ENCODE measurements at regions not wholly inside any gene's neighbourhood (a gene's known extent, or its start where the extent isn't known, plus 50 kb on each side); places are given as distances from the start of the nearest gene placed in this dataset.

GRCh38 chr10:120980279-120981255, 129.4 kb downstream of the WDR11 start:
- Histone ChIP-seq H3K27ac (ENCODE audit: control insufficient read depth, insufficient read depth) (no peak overlapping the region), H3K27me3 (replicated peaks in 1 of 2; ENCODE audit: control insufficient read depth in 2 of 2, insufficient read depth in 2 of 2, low read length in 1 of 2) (peaks cover 0 to 9% of the 10 kb centered on the region in 2 experiments; a peak in 2 of 4 replicates), H3K36me3 (ENCODE audit: control insufficient read depth in 2 of 2, insufficient read depth in 2 of 2, low read length in 1 of 2) (no peaks in the 10 kb centered on the region), H2AFZ (ENCODE audit: control insufficient read depth, low read depth, low read length) (no peak overlapping the region), H3K9me3 (replicated peaks; ENCODE audit: control insufficient read depth, insufficient read depth, low read length) (no peaks in the 10 kb centered on the region; the same call in 2 of the 3 replicates), H3K4me3 (no peak overlapping the region), H3K9ac (ENCODE audit: control insufficient read depth, insufficient read depth, low read length) (no peak overlapping the region), H3K4me2 (ENCODE audit: control insufficient read depth, insufficient read depth) (no peak overlapping the region), H3K79me2 (ENCODE audit: control insufficient read depth, insufficient read depth, low read length) (no peaks in the 10 kb centered on the region), H3K4me1 (ENCODE audit: control insufficient read depth, insufficient read depth, low read length) (no peaks in the 10 kb centered on the region), H4K20me1 (ENCODE audit: control insufficient read depth, insufficient read depth) (no peaks in the 10 kb centered on the region)
- FAIRE-seq (no peak), ATAC-seq (no peak), DNase-seq (ENCODE audit: low read depth, low spot score) (no peak)
- in situ Hi-C loops (cut with MboI) = no loop called here
- CTCF ChIA-PET = no interaction called here
- BruUV-seq (replicated peaks) = no TSS peak
- TF ChIP-seq NRF1 (conservative IDR thresholded peaks at IDR 0.05; ENCODE audit: low read depth, low read length) (no peak), ZNF207 (IDR thresholded peaks at IDR 0.05; ENCODE audit: borderline replicate concordance) (no peak), MEF2A (IDR thresholded peaks at IDR 0.05; ENCODE audit: insufficient read depth, low read depth, low read length) (no peak), POLR2AphosphoS5 (IDR thresholded peaks at IDR 0.05; ENCODE audit: low read length) (no peak), CREM (IDR thresholded peaks at IDR 0.05; ENCODE audit: low read depth) (no peak)
- POLR2A ChIA-PET = no interaction called here
- SMC1A ChIA-PET (ENCODE audit: uncharacterized antibody, unreplicated experiment) = no interaction called here
- intact Hi-C loops (cut with micrococcal nuclease; ENCODE audit: unreplicated experiment) = no loop called here
- 36% methylated on average over 16 of the region's 18 CpGs for WGBS (ENCODE audit: insufficient coverage, insufficient replicate concordance, low lambda C conversion rate, missing lambda C conversion rate)
- RAD21 ChIA-PET (ENCODE audit: unreplicated experiment) = no interaction called here

GRCh38 chr10:120981601-120982391, 130.6 kb downstream of the WDR11 start:
- WGBS (ENCODE audit: insufficient coverage, insufficient replicate concordance, low lambda C conversion rate, missing lambda C conversion rate) = 25% methylated on average over 8 of the region's 8 CpGs
- H3K79me2 ChIP-seq (ENCODE audit: control insufficient read depth, insufficient read depth, low read length) = no peaks in the 10 kb centered on the region
- CTCF ChIA-PET = no interaction called here

More at GRCh38 chr10:120981601-120982391, 130.6 kb downstream of the WDR11 start:
- H3K4me1 ChIP-seq (ENCODE audit: control insufficient read depth, insufficient read depth, low read length) = no peaks in the 10 kb centered on the region
- peaks cover 0 to 9% of the 10 kb centered on the region in 2 experiments; a peak in 2 of 4 replicates for H3K27me3 ChIP-seq (replicated peaks in 1 of 2; ENCODE audit: control insufficient read depth in 2 of 2, insufficient read depth in 2 of 2, low read length in 1 of 2)
- no peak for ATAC-seq
- in situ Hi-C loops (cut with MboI) (no loop called here), intact Hi-C loops (cut with micrococcal nuclease; ENCODE audit: unreplicated experiment) (no loop called here)
- no peak overlapping the region for H3K9ac ChIP-seq (ENCODE audit: control insufficient read depth, insufficient read depth, low read length)
- ChIA-PET RAD21 (ENCODE audit: unreplicated experiment) (no interaction called here), POLR2A (no interaction called here), SMC1A (ENCODE audit: uncharacterized antibody, unreplicated experiment) (no interaction called here)
- H2AFZ ChIP-seq (ENCODE audit: control insufficient read depth, low read depth, low read length) = no peak overlapping the region
- no peaks in the 10 kb centered on the region for H4K20me1 ChIP-seq (ENCODE audit: control insufficient read depth, insufficient read depth)
- H3K4me3 ChIP-seq = no peak overlapping the region
- BruUV-seq (replicated peaks) = no TSS peak
- no peaks in the 10 kb centered on the region; the same call in 2 of the 3 replicates for H3K9me3 ChIP-seq (replicated peaks; ENCODE audit: control insufficient read depth, insufficient read depth, low read length)
- FAIRE-seq = no peak
- H3K36me3 ChIP-seq (ENCODE audit: control insufficient read depth in 2 of 2, insufficient read depth in 2 of 2, low read length in 1 of 2) = no peaks in the 10 kb centered on the region
- no peak overlapping the region for H3K27ac ChIP-seq (ENCODE audit: control insufficient read depth, insufficient read depth)
- TF ChIP-seq SIN3A (IDR thresholded peaks at IDR 0.05; ENCODE audit: low read depth, low read length) (no peak), PML (IDR thresholded peaks at IDR 0.05; ENCODE audit: low read length) (no peak), JUND (IDR thresholded peaks at IDR 0.05; ENCODE audit: low read depth, low read length) (no peak), SUPT20H (IDR thresholded peaks at IDR 0.05; ENCODE audit: borderline replicate concordance, control insufficient read depth, low read depth, low read length) (no peak), HDAC6 (IDR thresholded peaks at IDR 0.05; ENCODE audit: unreplicated experiment) (no peak), FOXK2 (IDR thresholded peaks at IDR 0.05) (no peak), E2F8 (IDR thresholded peaks at IDR 0.05; ENCODE audit: low read depth, partially characterized antibody) (no peak), SMC3 (IDR thresholded peaks at IDR 0.05; ENCODE audit: borderline replicate concordance, low read length) (no peak)
- H3K4me2 ChIP-seq (ENCODE audit: control insufficient read depth, insufficient read depth) = no peak overlapping the region
- no peak for DNase-seq (ENCODE audit: low read depth, low spot score)

Data from GM12878 (cell line).